ENCODE measurements at regions not wholly inside any gene's neighbourhood (a gene's known extent, or its start where the extent isn't known, plus 50 kb on each side); places are given as distances from the start of the nearest gene placed in this dataset.

GRCh38 chr21:31500071-31500470 lies 156.0 kb upstream of the TIAM1 start:
- no peak overlapping the region for H3K27ac ChIP-seq (ENCODE audit: insufficient read length, low read depth, low read length)
- no peak overlapping the region for H4K8ac ChIP-seq (replicated peaks; ENCODE audit: insufficient read length, low read depth, low read length)
- H3K9me3 ChIP-seq (ENCODE audit: control insufficient read depth, low read depth, low read length) = no peaks in the 10 kb centered on the region
- H2BK20ac ChIP-seq (ENCODE audit: low read depth, low read length, poor library complexity, severe bottlenecking) = no peak overlapping the region
- H3K4me1 ChIP-seq (ENCODE audit: insufficient read depth, low read length) = no peaks in the 10 kb centered on the region; the same call in 1 of the 2 replicates
- no peak overlapping the region for H3K56ac ChIP-seq (ENCODE audit: insufficient read length, low read depth, low read length)
- no peaks in the 10 kb centered on the region for H4K20me1 ChIP-seq (ENCODE audit: control insufficient read depth, insufficient read depth, insufficient read length)
- H2AK5ac ChIP-seq (ENCODE audit: insufficient read length, low read length) = no peak overlapping the region
- H2AFZ ChIP-seq (ENCODE audit: low read length) = no peak overlapping the region
- no peaks in the 10 kb centered on the region for H3K27me3 ChIP-seq (ENCODE audit: insufficient read depth, low read length)
- no peaks in the 10 kb centered on the region for H3K23me2 ChIP-seq (ENCODE audit: insufficient read length, low read depth, low read length, poor library complexity, severe bottlenecking)
- no CpG with 5 or more reads among the region's 5 CpGs for WGBS (ENCODE audit: extremely low coverage, insufficient read length, low lambda C conversion rate)
- H3K23ac ChIP-seq (ENCODE audit: insufficient read length, low read depth, low read length) = no peak overlapping the region
- H3K4me1 Mint-ChIP-seq = peaks cover 22 to 36% of the 10 kb centered on the region in 2 experiments
- H4K91ac ChIP-seq (ENCODE audit: insufficient read length, low read depth, low read length) = no peak overlapping the region
- H2BK15ac ChIP-seq (ENCODE audit: low read depth, low read length) = no peak overlapping the region
- TF ChIP-seq CTCF (conservative IDR thresholded peaks at IDR 0.05) = no peak
- no peak overlapping the region for H3K14ac ChIP-seq (ENCODE audit: insufficient read depth, low read length)
- no peak overlapping the region for H3K27ac Mint-ChIP-seq
- DNase-seq = no peak
- H3K9ac ChIP-seq (ENCODE audit: extremely low read depth, insufficient read length, low read length) = no peak overlapping the region
- no peaks in the 10 kb centered on the region for H3K9me3 Mint-ChIP-seq
- no peaks in the 10 kb centered on the region for H3K79me1 ChIP-seq (ENCODE audit: insufficient read depth, low read depth, low read length, poor library complexity, severe bottlenecking)
- H3K27me3 Mint-ChIP-seq (ENCODE audit: low read depth) = no peaks in the 10 kb centered on the region
- H3T11ph ChIP-seq (ENCODE audit: low read length) = no peak overlapping the region
- H3K18ac ChIP-seq (ENCODE audit: insufficient read length, low read depth, low read length) = no peak overlapping the region
- H2BK120ac ChIP-seq (ENCODE audit: low read depth, low read length, poor library complexity, severe bottlenecking) = no peak overlapping the region
- no peak overlapping the region for H3K4me2 ChIP-seq (ENCODE audit: insufficient read depth, insufficient read length, low read length)
- no peak overlapping the region for H2BK12ac ChIP-seq (ENCODE audit: insufficient read length, low read depth, low read length)
- H4K5ac ChIP-seq (ENCODE audit: insufficient read length, low read depth, low read length) = no peak overlapping the region
- no peaks in the 10 kb centered on the region; the same call in 1 of the 2 replicates for H3K79me2 ChIP-seq (ENCODE audit: insufficient read depth, low read length)
- peaks cover 0 to 3% (median 0%) of the 10 kb centered on the region in 3 experiments; a peak in 2 of 7 replicates for H3K36me3 Mint-ChIP-seq (ENCODE audit: insufficient read depth in 1 of 3, low read depth in 3 of 3)
- no peak overlapping the region for H3K4me3 Mint-ChIP-seq
- no peak overlapping the region for H3K4ac ChIP-seq (ENCODE audit: low read depth, low read length)
- no peak overlapping the region for H2BK5ac ChIP-seq (ENCODE audit: insufficient read length, low read length)
